ENCODE measurements at regions not wholly inside any gene's neighbourhood (a gene's known extent, or its start where the extent isn't known, plus 50 kb on each side); places are given as distances from the start of the nearest gene placed in this dataset.

DNA sequence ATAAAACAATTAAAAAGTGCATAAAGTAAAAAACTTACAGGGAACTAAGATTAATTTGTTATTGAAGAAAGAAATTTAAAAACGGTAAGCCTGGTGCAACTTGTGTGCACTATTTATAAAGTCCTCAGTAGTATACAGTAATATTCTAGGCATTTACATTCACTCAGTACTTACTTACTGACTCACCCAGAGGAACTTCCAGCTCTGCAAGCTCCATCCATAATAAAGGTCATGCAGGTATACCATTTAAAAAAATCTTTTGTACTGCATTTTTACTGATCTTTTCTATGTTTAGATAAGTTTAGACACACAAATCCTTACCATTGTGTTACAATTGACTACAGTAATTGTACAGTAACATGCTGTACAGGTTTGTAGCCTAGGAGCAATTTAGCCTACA, 51.5 kb upstream of the NXPH2 start:
- DNase-seq (ENCODE audit: low spot score in 2 of 2), result no peak
- no peaks in the 10 kb centered on the region for H3K36me3 Mint-ChIP-seq

DNA sequence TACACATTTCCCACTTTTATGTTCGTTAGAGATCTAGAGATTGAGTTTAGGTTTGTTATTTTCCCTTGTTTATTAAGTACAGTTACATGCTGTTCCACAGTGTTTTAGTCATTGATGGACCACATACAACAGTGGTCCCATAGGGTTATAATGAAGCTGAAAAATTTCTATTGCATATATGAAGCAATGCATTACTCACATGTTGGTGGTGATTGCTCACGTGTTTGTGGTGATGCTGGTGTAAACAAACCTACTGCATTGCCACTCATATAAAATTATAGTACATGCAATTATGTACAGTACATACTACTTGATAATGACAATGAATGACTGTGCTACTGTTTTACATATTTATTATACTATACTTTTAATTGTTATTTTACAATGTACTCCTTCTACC, 51.0 kb upstream of the NXPH2 start:
- no peaks in the 10 kb centered on the region for H3K36me3 Mint-ChIP-seq
- DNase-seq (ENCODE audit: low spot score in 2 of 2), result no peak

More for the DNA sequence above, 51.5 kb upstream of the NXPH2 start:
- Mint-ChIP-seq H3K4me1 (no peaks in the 10 kb centered on the region), H3K9me3 (no peaks in the 10 kb centered on the region), H3K27ac (no peak overlapping the region), H3K4me3 (no peak overlapping the region)
- no peak for ATAC-seq

DNA sequence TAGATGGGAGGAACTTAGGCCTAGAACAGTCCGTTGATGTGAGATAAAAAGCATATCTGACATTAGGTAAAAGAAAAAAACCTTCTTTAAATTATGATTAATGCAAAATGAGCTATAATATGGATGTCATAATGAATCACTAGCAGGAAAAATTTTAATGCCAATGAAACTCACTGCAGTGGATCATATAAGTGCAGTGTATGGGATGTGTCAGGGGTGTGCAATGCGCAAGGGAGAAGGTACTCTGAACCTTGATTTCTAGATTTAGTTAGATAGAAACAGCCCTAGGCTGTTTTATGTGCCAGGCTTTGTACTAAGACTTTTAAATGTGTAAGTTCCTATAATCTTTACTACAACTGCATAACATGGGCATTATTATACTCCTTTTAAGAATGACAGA, 50.4 kb upstream of the NXPH2 start:
- Mint-ChIP-seq H3K4me3 (no peak overlapping the region), H3K36me3 (no peaks in the 10 kb centered on the region), H3K9me3 (no peaks in the 10 kb centered on the region), H3K27ac (no peak overlapping the region), H3K4me1 (no peaks in the 10 kb centered on the region)
- DNase-seq (ENCODE audit: low spot score in 2 of 2) (no peak), ATAC-seq (no peak)

More for the DNA sequence above, 51.0 kb upstream of the NXPH2 start:
- no peak for ATAC-seq
- no peak overlapping the region for H3K4me3 Mint-ChIP-seq
- H3K9me3 Mint-ChIP-seq, result no peaks in the 10 kb centered on the region
- H3K4me1 Mint-ChIP-seq, result no peaks in the 10 kb centered on the region
- no peak overlapping the region for H3K27ac Mint-ChIP-seq
